MM.1S (cell line): ENCODE measurements at regions not wholly inside any gene's neighbourhood (a gene's known extent, or its start where the extent isn't known, plus 50 kb on each side); places are given as distances from the start of the nearest gene placed in this dataset.

Source experiments
- DNase-seq: peaks from one replicate; pipeline ENCODE4 v3.0.0-alpha.2; 2015
- H2AFZ ChIP-seq: fragments of 300-600 bp; sonication (generic); 2 replicates; pipeline ENCODE4 v1.6.0; 2016; ENCODE audit warnings: antibody characterized with exemption, low read length
- H3F3A ChIP-seq: fragments of 300-600 bp; sonication (generic); 2 replicates; pipeline ENCODE4 v1.6.1; 2016; ENCODE audit warnings: mild to moderate bottlenecking, antibody characterized with exemption, low read length, moderate library complexity, mixed read lengths; ENCODE audit not compliant: insufficient read depth
- H3K27ac ChIP-seq: fragments of 300-600 bp; sonication (generic); 2 replicates; pipeline ENCODE4 v1.5.1; 2016; ENCODE audit warnings: mild to moderate bottlenecking, low read length
- H3K27me3 ChIP-seq: fragments of 300-600 bp; sonication (generic); replicated peaks from 2 replicates; pipeline ENCODE4 v1.6.0; 2016; ENCODE audit warnings: low read length; ENCODE audit not compliant: insufficient read depth
- H3K36me3 ChIP-seq: fragments of 300-600 bp; sonication (generic); replicated peaks from 2 replicates; pipeline ENCODE4 v1.6.1; 2016; ENCODE audit warnings: mild to moderate bottlenecking, low read length, mixed read lengths; ENCODE audit not compliant: insufficient read depth
- H3K4me1 ChIP-seq: fragments of 300-600 bp; sonication (generic); 2 replicates; pipeline ENCODE4 v1.6.1; 2016; ENCODE audit warnings: low read length, mixed read lengths
- H3K4me2 ChIP-seq: fragments of 300-600 bp; sonication (generic); 2 replicates; pipeline ENCODE4 v1.6.0; 2016; ENCODE audit warnings: low read depth, low read length
- H3K4me3 ChIP-seq: fragments of 300-600 bp; sonication (generic); 2 replicates; pipeline ENCODE4 v1.5.1; 2016; ENCODE audit warnings: low read length, mixed read lengths
- H3K79me2 ChIP-seq: fragments of 300-600 bp; sonication (generic); 2 replicates; pipeline ENCODE4 v1.6.1; 2016; ENCODE audit warnings: mixed run types, low read length, mixed read lengths
- H3K9ac ChIP-seq: fragments of 300-600 bp; sonication (generic); 2 replicates; pipeline ENCODE4 v1.6.1; 2016; ENCODE audit warnings: low read length, mixed read lengths
- H3K9me2 ChIP-seq: fragments of 300-600 bp; sonication (generic); replicated peaks from 2 replicates; pipeline ENCODE4 v1.6.1; 2016; ENCODE audit warnings: mild to moderate bottlenecking, low read length, mixed read lengths; ENCODE audit not compliant: insufficient read depth
- H3K9me3 ChIP-seq: fragments of 300-600 bp; sonication (generic); replicated peaks from 2 replicates; pipeline ENCODE4 v1.6.1; 2016; ENCODE audit warnings: mild to moderate bottlenecking, low read length, mixed read lengths; ENCODE audit not compliant: insufficient read depth
- H4K20me1 ChIP-seq: fragments of 300-600 bp; sonication (generic); 2 replicates; pipeline ENCODE4 v1.6.1; 2016; ENCODE audit warnings: mild to moderate bottlenecking, low read length, moderate library complexity, mixed read lengths; ENCODE audit not compliant: insufficient read depth
- CTCF ChIP-seq: fragments of 300-600 bp; sonication (generic); IDR thresholded peaks from 2 replicates; pipeline ENCODE4 v1.5.1; 2016; ENCODE audit warnings: antibody characterized with exemption, low read length, mixed read lengths
- EZH2 ChIP-seq: fragments of 300-600 bp; sonication (generic); optimal IDR thresholded peaks from 2 replicates; pipeline ENCODE3; 2017; ENCODE audit warnings: low read depth, mild to moderate bottlenecking, antibody characterized with exemption, low read length, mixed read lengths
- EZH2phosphoT487 ChIP-seq: fragments of 300-600 bp; sonication (generic); IDR thresholded peaks from 2 replicates; pipeline ENCODE4 v1.6.1; 2018; ENCODE audit warnings: antibody characterized with exemption, low read length

GRCh38 chr18:68568364-68569155 is 146.3 kb downstream of the TMX3 start:
- Histone ChIP-seq H3F3A (no peaks in the 10 kb centered on the region), H4K20me1 (no peaks in the 10 kb centered on the region), H3K4me3 (no peak overlapping the region), H3K36me3 (no peaks in the 10 kb centered on the region), H3K9me3 (no peaks in the 10 kb centered on the region), H3K9me2 (no peaks in the 10 kb centered on the region), H3K9ac (no peak overlapping the region), H3K4me2 (no peak overlapping the region), H3K79me2 (no peaks in the 10 kb centered on the region), H2AFZ (no peak overlapping the region), H3K27me3 (no peaks in the 10 kb centered on the region), H3K27ac (no peak overlapping the region), H3K4me1 (no peaks in the 10 kb centered on the region)
- TF ChIP-seq CTCF (no peak), EZH2phosphoT487 (no peak), EZH2 (no peak)
- DNase-seq: no peak

GRCh38 chr18:68566991-68567390 is 147.9 kb downstream of the TMX3 start:
- DNase-seq: no peak
- Histone ChIP-seq H3K27me3 (no peaks in the 10 kb centered on the region), H3K79me2 (no peaks in the 10 kb centered on the region), H3K9me2 (no peaks in the 10 kb centered on the region), H3K9me3 (no peaks in the 10 kb centered on the region), H3F3A (no peaks in the 10 kb centered on the region), H3K4me1 (no peaks in the 10 kb centered on the region), H4K20me1 (no peaks in the 10 kb centered on the region), H3K9ac (no peak overlapping the region), H2AFZ (no peak overlapping the region), H3K4me3 (no peak overlapping the region), H3K4me2 (no peak overlapping the region), H3K27ac (no peak overlapping the region), H3K36me3 (no peaks in the 10 kb centered on the region)
- no peak for TF ChIP-seq CTCF
- TF ChIP-seq EZH2phosphoT487: no peak
- TF ChIP-seq EZH2: no peak

- no peak for DNase-seq
- no peak overlapping the region for H3K4me3 ChIP-seq
- H3K9me3 ChIP-seq: no peaks in the 10 kb centered on the region
- H3K4me1 ChIP-seq: no peaks in the 10 kb centered on the region
- no peaks in the 10 kb centered on the region for H3F3A ChIP-seq
- H3K36me3 ChIP-seq: no peaks in the 10 kb centered on the region
- no peaks in the 10 kb centered on the region for H3K27me3 ChIP-seq
- no peak overlapping the region for H3K27ac ChIP-seq
- no peak overlapping the region for H2AFZ ChIP-seq
- TF ChIP-seq EZH2 (no peak), CTCF (no peak), EZH2phosphoT487 (no peak)
- no peak overlapping the region for H3K9ac ChIP-seq
- H4K20me1 ChIP-seq: no peaks in the 10 kb centered on the region
- no peaks in the 10 kb centered on the region for H3K79me2 ChIP-seq
- H3K4me2 ChIP-seq: no peak overlapping the region
- no peaks in the 10 kb centered on the region for H3K9me2 ChIP-seq
These were observed 149.9 kb downstream of the TMX3 start for GRCh38 chr18:68564961-68565360.
